ENCODE measurements at regions not wholly inside any gene's neighbourhood (a gene's known extent, or its start where the extent isn't known, plus 50 kb on each side); places are given as distances from the start of the nearest gene placed in this dataset.

DNA sequence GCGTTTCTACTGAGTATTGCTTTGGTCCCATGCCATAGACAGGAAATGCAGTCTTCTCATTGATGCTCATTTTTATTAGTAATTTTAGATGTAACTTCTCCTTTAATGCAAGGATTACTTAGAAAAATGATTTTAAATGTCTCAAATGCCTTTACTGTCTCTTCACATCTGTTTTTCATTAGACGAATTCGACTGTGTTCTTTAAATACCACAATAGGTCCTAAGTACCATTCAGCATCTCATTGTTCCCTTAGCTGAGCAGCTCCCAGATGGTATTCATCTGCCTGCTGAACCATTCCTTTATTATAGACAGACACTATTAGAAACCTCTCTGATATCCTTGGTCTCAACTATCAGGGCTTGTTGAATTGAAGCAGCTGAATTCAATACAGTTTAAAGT lies 113.6 kb downstream of the LSMEM1 start:
- no peak for DNase-seq (ENCODE audit: low read depth)

DNA sequence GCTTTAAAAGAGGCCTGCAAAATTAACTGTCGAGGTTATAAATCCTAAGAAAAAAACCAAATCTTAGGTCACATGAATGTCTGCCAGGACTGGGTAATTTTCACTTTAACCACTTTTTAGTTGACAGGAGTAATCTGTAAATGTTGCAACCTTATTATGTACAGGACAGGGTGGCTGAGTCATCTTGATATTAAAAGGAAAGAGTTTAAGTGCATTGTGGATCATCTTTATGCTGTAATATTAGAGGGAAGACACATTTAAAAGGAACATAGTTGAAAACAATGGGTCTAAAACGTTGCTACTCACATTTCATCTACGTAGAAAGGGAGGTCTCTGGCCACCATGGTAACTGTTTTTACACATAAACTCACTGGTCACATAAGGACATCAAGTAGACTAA lies 115.5 kb downstream of the LSMEM1 start:
- DNase-seq (ENCODE audit: low read depth) = no peak

DNA sequence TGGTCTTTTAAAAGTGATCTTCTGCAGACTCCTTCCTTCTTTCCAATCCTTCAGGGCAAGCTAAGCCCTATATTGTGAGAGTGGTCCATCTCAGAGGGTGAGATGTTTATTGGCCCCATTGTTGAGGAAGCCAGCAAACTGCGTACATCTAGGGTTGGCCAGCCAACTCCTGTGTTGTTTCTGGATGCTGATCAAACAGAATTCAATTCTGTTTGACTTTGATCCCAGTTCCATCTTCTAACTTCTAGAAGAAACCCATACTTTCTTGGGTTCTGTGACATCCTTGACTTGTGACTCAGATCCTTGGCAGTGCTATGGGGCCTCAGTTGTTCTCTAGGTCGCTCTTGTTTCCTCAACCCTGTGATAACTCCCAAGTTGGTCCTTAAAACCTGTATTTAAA lies 116.2 kb downstream of the LSMEM1 start:
- DNase-seq (ENCODE audit: low read depth) = no peak

DNA sequence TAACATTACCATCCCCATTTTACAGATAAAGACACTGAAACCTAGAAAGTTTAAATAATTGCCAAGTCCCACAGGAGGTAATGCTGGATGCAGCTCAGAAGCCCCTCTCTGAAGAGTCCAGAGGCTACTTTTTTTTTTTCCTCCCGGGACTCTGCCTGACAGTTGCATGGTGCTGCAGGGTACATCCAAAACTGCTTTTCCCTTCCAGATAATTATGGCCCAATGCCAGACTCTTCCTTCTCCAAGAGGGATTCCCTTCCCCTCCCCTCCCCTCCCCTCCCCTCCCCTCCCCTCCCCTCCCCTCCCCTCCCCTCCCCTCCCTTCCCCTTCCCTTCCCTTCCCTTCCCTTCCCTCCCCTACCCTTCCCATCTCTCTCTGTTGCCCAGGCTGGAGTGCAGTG lies 122.9 kb downstream of the LSMEM1 start:
- DNase-seq (ENCODE audit: low read depth) = no peak

DNA sequence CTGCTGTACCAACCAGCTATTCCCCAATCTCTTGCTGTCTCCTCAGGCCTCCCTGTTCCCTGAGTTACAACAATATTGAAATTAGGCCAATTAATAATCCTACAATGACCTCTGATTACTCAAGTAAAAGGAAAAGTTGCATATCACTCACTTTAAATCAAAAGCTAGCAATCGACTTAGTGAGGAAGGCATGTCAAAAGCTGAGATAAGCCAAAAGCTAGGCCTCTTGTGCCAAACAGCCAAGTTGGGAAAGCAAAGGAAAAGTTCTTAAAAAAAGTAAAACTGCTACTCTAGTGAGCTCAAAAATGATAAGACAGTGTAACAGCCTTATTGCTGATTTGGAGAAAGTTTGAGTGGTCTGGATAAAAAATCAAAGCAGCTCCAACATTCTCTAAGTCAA lies 129.8 kb downstream of the LSMEM1 start:
- no peak for DNase-seq (ENCODE audit: low read depth)

DNA sequence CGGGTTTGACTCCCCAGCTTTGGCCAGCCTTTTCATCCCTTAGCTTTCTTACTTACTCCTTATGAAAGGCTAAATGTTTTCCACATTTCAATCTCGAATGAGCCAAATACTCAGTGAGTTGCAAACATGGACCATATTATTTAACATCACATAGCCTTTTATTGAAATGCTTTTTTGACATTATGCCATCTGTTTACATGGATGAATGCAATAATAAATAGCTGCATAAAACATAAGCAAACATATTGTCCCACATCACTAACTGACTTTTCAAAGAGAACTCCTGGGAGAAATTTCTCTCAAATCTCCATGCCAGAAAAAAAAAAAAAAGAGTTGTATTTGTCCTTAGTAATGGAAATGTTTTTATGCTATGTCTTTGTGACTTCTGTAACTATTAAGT lies 134.9 kb downstream of the LSMEM1 start:
- no peak for DNase-seq (ENCODE audit: low read depth)

DNA sequence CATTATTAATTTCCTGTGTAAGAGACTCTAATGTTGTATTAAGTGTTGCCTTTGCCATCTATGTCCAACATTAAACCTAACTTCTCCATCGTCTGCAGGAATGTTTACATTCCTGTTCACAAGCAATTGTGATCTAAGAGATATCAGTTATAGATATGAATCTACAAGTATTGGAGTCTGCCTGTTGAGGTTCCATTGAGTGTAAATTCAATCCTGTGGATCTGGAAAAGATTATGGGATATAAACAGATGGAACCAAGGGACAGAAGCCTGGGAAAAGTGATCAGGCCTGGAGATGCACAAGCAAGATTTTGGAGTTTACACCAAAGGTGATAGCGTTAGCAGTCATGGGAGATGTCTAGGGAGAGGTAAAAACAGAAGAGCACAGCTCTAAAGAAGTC lies 135.5 kb downstream of the LSMEM1 start:
- no peak for DNase-seq (ENCODE audit: low read depth)

DNA sequence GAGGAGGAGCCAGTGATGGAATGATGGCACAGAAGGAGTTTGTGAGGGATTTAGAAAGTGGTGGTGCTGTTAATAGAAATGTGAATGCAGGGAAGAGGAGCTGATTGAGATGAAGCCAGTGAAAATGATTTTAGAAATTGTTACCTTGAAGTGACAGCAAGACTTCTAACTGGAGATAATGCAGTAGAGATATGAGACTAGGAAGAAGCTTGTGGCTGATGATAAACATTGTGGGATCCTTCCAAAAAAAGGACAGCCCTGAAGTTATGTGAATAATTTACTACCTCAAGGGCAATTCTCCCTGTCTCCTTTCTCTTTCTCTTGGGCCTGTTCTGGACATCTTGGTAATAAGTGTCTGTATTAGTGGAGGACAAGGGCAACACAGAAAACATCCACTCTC lies 138.6 kb downstream of the LSMEM1 start:
- DNase-seq (ENCODE audit: low read depth) = no peak

DNA sequence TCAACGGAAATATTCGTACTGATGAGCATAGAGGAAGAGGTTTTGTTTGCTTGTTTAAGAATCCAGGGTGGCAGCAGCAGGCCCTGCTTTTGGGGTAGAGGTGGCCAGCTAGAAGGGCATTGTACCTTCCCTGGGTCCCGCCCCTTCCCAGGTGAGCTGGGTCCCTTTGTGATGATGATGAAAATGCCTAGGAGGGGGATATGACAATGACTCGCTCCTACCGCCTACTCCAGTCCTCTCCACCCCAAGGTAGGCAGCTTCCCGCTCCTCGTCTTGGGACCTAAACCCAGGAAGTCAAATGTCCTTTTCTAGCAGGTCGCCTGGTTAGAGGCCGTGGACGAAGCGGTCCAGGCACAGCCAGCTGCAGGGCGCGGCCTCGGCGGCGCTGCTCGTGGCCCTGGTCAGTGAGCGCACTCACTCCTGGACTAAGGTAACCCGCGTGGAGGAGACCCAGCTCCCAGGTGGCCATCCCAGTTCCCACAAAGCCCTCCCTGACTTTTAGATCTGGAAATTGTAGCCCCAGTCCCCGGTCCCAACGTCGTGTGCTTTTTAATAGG lies 141.4 kb downstream of the LSMEM1 start:
- DNase-seq (ENCODE audit: low read depth) = no peak

DNA sequence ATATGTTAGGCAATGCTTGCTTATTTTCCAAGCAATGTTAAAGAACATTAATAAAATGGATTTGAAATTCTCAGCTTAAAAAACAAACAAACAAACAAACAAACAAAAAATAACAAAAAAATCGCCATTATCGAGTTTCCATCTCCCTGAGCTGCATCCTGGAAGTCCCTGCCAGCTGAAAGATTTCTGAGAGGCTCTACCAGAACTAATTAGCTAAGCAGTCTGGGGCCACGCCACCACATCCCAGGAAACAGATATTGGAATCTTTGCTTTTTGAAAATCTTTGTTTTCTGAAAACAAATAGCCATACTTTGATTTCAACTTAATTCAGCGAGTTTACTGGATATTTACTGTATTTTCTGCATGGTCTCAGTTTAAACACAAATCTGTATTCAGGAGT lies 143.6 kb downstream of the LSMEM1 start:
- DNase-seq (ENCODE audit: low read depth) = no peak

DNA sequence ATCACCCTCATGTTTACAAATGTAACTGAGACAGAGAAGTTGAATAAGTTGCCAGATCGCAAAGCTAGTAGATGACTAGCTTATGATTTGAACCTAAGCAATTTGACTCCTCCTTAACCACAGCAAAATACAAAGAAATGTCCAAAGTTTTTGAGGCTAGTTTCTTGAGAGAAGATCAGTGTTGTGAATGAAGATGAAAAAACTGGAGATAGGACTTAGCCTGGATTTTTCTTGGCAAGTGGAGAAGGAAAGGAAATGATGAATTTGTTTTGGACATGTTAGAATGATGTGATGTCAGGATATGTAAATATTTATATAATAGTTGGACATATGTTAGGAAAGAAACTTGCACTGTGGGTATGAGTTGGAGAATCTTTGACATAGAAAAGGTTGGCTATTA lies 149.8 kb downstream of the LSMEM1 start:
- DNase-seq (ENCODE audit: low read depth) = no peak

DNA sequence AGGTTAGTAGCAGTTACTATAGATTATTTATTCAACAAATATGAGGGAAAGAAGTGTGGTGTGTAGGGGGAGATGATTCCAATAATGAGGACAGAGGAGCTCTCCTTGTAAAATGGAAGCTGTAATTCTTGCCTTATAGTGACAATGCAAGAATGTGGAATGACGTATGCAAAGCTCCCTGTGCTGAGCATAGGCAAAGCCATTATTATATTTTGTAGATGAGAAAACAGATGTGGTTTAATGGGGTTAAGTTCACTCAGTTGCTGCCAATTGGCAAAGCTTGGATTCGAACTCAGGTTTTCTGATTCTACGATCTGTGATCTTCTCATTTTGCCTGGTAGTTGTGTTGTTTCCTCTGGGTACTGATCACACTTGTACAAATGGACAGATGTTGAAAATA lies 153.3 kb downstream of the LSMEM1 start:
- no peak for DNase-seq (ENCODE audit: low read depth)

DNA sequence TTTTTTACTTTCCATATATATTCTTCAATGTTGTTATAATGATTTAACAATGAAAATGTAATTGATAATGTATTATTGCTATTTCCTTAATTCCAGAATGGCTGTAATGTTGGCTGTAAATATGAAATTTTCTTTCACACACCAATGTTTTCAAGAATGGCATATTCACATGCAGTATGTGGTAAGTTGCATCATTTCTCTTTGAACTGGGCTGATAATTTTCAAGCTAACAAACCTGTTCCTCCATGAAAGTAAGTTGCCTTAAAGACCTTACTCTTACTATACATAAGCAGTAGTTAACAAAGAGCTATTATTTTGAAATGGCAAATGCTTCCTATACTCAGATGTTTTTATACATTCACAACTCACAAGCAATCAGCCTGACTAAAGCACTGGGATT lies 154.5 kb downstream of the TMEM168 start:
- DNase-seq (ENCODE audit: low read depth) = no peak

DNA sequence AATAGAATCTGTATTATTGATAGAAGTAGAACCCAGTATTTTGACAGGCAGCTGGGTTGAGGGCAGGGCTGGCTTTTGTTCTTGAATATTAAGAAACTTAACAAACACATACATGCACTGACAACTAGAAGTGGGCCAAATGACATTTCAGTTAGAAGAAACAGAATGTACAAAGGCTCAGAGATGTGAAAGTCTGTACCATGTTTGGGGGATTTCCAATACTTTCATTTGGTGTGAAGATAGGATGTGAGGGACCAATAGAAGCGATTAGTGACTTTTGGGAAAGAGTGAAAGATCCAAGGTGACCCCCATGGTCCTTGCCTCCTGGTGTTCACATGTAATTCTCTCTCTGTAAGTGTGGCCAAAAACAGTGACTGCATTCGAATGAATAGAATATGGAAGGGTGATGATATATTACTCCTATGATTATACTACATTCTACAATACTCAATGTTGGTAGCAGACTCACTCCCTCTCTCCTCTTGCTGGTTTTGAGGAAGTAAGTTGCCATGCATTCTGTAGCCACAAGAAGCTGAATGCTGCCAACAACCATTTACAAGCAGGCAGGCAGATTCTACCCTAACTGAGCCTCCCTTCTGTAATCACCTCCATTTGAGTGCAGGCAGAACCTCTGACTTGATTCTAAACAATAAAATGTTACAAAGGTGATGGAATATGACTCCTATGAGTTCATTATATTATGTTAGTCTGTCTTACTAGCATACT lies 151.4 kb downstream of the TMEM168 start:
- DNase-seq (ENCODE audit: low read depth) = no peak

DNA sequence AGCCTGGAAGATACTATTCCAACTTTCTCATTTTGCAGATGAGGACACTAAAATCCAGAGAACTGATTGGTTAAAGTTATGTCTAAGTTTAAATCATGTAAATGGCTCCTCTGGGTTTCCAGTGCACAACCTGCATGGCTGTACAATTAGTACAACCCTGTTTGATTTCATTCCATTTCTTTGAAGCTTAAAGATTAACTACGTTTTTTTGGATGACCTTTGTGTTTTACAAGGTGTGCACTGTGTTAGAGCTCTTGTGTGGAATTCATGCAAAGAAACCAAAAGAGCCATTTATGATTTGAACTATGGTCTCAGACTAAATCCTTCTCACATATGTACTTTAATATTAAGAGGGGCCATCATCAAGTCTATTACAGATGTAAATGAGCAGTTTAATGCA lies 149.5 kb downstream of the TMEM168 start:
- no peak for DNase-seq (ENCODE audit: low read depth)

DNA sequence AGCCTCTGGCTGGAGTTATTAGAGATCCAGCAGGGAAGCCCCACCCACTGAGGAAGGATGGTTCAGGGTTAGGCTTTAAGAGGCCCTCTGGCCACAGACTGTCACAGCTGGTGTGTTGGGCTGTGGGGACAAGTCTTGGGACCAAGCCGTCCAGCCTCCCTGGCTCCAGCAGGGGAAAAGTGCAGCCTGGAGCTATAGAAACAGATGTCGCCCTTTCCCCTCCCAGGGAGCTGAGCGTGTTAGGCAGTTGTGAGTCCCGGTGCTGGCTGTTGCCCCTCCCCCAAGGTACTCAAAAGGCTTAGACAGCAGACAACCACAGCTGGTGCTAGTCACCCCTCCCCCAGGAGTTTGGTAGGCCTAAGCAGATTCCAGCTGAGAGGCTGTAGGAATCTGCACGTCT lies 143.4 kb downstream of the TMEM168 start:
- no peak for DNase-seq (ENCODE audit: low read depth)

DNA sequence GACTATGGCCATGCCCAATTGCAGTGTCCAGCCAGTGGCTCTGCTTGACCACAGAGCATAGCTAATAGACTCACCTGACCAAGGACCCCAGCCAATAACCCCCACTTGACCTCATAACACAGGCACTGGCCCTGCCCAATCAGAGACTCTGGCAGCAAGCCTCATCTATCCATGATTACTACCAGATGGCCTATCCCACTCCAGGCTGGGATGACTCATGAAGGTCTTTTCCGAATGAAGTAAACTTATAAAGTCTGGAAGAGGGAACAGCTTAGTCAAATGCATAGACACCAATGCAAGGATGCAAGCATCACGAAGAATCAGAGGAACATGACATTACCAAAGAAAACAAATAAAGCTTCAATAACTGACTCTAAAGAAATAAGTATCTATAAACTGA lies 141.4 kb downstream of the TMEM168 start:
- no peak for DNase-seq (ENCODE audit: low read depth)

DNA sequence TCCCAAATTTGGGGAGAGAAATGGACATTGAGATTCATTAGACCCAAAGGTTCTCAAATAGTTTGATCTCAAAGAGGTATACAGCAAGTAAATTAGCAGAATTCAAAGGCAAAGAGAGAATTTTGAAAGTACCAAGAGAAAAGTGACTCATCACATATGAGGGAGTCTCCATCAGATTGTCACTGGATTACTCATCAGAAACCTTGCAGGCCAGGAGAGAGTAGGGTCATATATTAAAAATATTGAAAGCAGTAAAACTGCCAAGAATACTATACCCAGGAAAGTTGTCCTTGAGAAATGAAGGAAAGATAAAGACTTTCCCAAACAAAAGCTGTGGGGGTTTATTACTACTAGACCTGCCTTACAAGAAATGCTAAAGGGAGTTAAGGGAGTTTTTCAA lies 140.6 kb downstream of the TMEM168 start:
- no peak for DNase-seq (ENCODE audit: low read depth)

DNA sequence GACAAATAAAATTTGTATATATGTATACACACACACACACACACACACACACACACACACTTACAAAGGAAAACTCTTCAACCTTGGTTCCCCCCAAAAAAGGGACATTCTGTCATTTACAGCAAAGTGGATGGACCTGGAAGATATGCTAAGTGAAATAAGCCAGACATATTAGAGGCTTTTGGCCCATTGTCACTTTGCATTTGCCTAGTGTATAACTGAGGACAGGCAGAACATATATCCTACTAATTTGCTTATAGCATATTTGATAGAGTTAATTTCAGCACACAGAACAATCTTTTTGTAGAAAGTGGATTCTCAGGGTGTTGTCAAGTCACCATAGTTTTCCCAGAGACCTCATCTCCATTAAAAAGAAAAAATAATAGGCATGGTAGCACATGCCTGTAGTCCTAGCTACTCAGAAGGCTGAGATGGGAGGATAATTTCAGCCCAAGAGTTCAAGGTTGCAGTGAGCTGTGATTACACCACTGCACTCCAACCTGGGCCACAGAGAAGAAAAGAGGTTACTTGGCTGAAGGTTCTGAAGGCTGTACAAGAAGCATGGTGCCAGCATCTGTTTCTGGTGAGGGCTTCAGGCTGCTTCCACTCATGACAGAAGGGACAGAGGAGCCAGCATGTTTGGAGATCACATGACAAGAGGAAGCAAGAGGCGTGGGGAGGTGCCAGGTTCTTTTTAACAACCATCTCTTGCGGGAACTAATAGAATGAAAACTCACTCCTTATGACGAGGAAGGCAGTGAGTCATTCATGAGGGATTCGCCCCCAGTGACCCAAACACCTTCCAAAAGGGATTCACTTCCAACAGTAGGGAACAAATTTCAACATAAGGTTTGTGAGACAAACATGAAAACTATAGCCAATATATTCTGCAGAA lies 135.6 kb downstream of the TMEM168 start:
- DNase-seq (ENCODE audit: low read depth) = no peak

DNA sequence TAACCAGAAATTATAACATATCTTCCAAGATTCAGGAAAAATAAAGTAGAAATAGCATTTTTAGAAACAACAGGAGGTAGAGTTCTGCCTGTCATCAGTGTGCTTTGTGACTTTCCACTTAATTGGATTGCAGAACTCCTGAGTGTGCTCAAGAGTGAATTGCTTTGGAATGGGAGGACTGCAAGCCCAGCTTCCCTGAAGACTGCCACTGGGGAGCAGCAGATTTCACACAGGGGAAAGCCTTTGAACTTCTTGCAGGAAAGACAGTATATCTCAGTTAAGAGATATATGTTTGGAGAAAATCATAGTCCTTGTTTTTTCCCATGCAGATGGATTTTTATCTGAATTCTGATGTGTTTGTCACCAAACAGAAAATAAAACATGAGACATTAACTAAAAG lies 124.5 kb downstream of the TMEM168 start:
- no peak for DNase-seq (ENCODE audit: low read depth)

DNA sequence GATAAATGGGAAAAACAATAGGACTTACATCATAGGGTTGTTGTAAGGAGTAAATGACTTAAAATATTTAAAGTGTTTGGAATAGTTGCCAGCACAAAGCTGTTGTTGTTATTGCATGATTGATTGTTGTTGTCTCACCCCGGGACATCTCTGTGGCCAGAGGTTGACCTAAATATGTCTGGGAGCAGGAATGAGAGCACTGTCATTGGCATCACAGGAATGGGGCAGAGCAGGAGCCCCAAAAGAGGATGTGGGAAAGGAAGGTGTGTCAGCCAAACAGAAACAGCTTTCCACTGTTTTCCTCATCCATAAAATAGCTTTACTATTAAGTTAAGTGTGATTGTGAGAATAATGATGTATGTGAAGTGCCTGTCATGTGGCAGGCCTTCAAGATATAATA lies 121.6 kb downstream of the TMEM168 start:
- DNase-seq (ENCODE audit: low read depth) = no peak

DNA sequence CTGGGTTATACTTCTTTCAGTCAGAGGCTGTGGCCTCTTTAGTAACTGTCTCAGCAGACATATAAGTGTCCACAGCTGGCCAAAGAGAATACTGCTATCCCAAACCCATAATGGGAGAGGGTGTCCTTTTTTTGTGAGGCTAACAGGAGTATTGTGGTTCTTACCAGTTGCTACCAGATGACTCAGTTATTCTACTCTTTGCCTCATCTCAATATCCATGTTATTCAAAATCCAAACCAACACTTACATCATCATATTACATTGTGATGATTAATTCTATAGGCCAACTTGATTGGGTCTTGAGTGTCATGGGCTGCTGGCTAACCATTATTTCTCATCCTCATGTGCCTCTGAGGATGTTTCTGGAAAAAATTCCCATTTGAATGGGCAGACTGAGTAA lies 120.9 kb downstream of the TMEM168 start:
- no peak for DNase-seq (ENCODE audit: low read depth)

DNA sequence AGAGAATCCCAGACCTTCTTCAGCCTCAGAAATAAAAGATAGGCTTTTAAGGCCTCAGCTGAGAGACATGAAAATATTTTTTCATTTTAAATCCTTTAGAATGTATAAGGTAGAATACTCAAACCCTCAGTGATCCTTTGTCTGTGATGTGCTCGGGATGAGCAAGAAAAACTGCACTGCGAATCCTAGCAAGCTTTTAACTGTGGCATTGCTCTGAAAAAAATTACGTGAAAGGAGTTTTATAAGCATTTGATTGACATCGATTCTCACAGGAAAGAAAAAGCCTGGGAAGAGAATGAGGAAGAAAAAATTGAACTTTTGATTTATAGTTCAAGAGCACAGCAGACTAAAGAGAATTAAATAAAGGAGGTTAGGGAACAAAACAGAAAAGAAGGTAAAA lies 120.0 kb downstream of the TMEM168 start:
- DNase-seq (ENCODE audit: low read depth) = no peak

Data from forelimb muscle (tissue), 1 donor.